ENCODE measurements at regions not wholly inside any gene's neighbourhood (a gene's known extent, or its start where the extent isn't known, plus 50 kb on each side); places are given as distances from the start of the nearest gene placed in this dataset.

DNA sequence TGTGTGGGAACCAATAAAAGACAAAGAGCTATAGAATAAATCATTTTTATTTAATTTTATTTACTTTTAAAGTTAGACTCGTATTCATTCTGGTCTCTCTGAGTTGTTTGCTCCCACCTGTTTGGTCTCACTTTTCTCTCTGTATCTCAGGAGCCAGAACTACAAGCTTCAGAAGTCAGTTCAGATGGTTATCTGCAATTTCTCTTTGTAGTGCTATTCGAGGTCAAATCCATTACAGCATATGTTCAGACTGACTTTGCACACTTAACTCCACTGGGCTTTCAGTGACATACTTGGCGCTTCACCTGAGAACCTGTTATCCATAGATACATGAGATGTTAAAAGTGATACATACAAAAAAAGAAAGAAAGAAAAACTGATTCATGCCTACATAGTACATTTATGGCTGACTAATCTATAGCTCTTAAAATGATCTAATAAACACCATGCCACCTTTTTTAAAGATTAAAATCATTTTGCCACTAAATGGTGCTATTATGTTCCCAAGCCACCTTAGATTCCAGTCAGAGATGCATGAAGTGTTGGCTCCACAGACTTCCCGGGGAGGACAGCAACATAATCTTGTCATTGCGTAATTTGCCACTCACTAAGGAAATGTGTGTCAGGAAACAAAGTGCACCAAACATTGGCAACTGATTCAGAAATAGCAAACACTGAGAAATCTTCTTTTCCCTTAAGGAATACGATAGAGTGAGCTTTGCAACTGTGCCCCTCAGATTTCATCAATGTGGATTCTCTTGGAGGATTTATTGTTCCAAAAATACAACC is 396.7 kb downstream of the HACE1 start:
- TF ChIP-seq ARNT (IDR thresholded peaks at IDR 0.05) (no peak), FOXA1 (IDR thresholded peaks at IDR 0.05) (no peak), ELF4 (IDR thresholded peaks at IDR 0.05) (no peak), TARDBP (IDR thresholded peaks at IDR 0.05) (no peak), FOXK2 (IDR thresholded peaks at IDR 0.05) (no peak), BHLHE40 (IDR thresholded peaks at IDR 0.05; ENCODE audit: borderline replicate concordance) (no peak), ZNF384 (IDR thresholded peaks at IDR 0.05) (no peak), SP1 (IDR thresholded peaks at IDR 0.05) (no peak), FOXM1 (IDR thresholded peaks at IDR 0.05; ENCODE audit: borderline replicate concordance) (no peak), SUZ12 (IDR thresholded peaks at IDR 0.05) (no peak), HDGF (IDR thresholded peaks at IDR 0.05; ENCODE audit: borderline replicate concordance) (no peak), LEF1 (IDR thresholded peaks at IDR 0.05; ENCODE audit: borderline replicate concordance) (no peak), NFRKB (IDR thresholded peaks at IDR 0.05) (no peak)
